Bronchial epithelial cell (primary cell): ENCODE measurements at regions not wholly inside any gene's neighbourhood (a gene's known extent, or its start where the extent isn't known, plus 50 kb on each side); places are given as distances from the start of the nearest gene placed in this dataset.

Experiments
- DNase-seq: peaks from one replicate; pipeline ENCODE4 v3.0.0-alpha.2; 2010; ENCODE audit warnings: low read depth
- FAIRE-seq: peaks from 2 replicates; lab custom pipeline; 2011; peaks lifted over from hg19 to GRCh38; lab: Jason Lieb, UNC
- H3K27me3 ChIP-seq: 2 replicates; pipeline ENCODE4 v1.5.1; 2011; ENCODE audit warnings: low read length; ENCODE audit not compliant: control insufficient read depth, insufficient read depth
- H3K36me3 ChIP-seq: 2 replicates; pipeline ENCODE4 v1.5.1; 2011; ENCODE audit warnings: low read length; ENCODE audit not compliant: control insufficient read depth, insufficient read depth
- H3K4me3 ChIP-seq: 2 replicates; pipeline ENCODE4 v1.5.1; 2011; ENCODE audit warnings: mild to moderate bottlenecking, low read depth, low read length, control low read depth
- TF ChIP-seq, protein P1 (sequence below): IDR thresholded peaks from 2 replicates; pipeline ENCODE4 v1.5.1; 2011; ENCODE audit warnings: mild to moderate bottlenecking, moderate library complexity, low read length, control low read depth, inconsistent platforms; ENCODE audit not compliant: insufficient read depth, severe bottlenecking

DNA sequence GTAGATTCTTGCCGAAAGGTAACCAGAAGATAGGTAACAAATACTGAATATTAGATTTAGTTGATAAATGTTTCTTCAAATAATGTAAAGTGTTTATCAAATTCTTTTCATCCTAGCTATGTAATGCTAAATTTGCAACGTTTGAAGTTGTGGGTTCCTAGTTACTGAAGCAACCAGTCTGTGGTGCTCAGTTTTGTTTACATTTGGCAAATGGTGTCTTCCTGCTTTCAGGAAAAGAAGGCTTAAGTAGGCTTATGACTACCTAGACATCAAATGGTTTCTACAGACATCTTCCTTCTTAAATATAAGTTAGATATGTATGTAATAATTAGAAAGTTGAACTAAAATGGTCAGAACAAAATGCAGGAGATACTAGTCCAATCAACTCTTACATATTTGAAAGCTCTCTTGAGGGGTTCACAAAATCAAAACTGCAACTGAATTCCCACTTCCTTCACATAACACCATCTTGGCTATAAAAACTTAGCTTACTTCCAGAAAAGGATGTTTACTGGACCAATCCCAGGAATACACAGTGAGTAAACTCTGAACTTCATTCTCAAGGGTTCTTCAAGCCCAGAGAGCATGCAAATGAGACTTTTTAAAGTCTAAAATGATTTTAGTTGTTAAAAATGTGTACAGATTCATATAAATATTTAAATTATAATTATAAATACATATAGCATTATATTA, 125.7 kb upstream of the ITGA1 start:
- DNase-seq, result no peak
- H3K27me3 ChIP-seq, result peaks cover 2% of the 10 kb centered on the region
- H3K36me3 ChIP-seq, result no peaks in the 10 kb centered on the region
- FAIRE-seq, result no peak
- TF ChIP-seq, protein P1, sequence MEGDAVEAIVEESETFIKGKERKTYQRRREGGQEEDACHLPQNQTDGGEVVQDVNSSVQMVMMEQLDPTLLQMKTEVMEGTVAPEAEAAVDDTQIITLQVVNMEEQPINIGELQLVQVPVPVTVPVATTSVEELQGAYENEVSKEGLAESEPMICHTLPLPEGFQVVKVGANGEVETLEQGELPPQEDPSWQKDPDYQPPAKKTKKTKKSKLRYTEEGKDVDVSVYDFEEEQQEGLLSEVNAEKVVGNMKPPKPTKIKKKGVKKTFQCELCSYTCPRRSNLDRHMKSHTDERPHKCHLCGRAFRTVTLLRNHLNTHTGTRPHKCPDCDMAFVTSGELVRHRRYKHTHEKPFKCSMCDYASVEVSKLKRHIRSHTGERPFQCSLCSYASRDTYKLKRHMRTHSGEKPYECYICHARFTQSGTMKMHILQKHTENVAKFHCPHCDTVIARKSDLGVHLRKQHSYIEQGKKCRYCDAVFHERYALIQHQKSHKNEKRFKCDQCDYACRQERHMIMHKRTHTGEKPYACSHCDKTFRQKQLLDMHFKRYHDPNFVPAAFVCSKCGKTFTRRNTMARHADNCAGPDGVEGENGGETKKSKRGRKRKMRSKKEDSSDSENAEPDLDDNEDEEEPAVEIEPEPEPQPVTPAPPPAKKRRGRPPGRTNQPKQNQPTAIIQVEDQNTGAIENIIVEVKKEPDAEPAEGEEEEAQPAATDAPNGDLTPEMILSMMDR, result no peak
- no peak overlapping the region for H3K4me3 ChIP-seq

DNA sequence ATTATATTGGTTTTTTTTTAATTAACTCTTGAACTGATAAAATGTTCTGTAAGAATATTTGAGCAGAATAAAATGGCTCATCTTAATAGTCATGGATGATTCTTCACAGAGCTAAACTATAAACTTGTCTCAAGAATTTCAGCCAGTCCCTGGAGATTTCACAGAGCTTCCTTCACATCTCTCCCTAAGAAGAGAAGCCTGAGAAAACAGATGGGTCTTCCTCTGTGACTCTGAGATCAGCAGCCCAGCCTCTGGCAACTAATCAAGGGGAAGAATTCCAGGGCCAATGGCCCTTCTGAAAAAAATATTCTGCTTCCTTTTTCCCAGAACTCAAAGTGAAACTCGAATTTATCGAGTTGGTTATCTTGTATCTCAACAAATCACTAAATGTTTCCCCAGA, 122.2 kb upstream of the ITGA1 start:
- no peak for FAIRE-seq
- TF ChIP-seq, protein P1, result no peak

DNA sequence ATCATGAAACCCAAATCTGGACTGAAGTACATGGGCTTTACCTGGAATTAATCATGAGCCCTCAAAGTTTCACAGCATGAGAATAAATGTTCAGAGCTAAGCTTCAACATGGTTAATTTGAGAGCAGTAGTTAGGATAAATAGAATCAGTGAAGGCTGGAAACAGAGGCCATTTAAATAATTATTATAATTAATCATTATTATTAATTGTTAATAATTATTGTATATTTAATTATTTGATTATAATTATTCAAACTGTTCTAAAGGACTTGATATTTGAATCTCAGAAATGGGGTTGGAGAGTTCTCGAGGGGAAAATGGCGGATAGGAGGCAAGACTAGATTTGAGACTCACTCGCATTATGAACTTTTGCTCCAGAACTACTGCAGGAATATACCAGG, 119.6 kb upstream of the ITGA1 start:
- Histone ChIP-seq H3K27me3 (peaks cover 2% of the 10 kb centered on the region), H3K4me3 (no peak overlapping the region), H3K36me3 (no peaks in the 10 kb centered on the region)
- FAIRE-seq, result no peak
- no peak for DNase-seq
- TF ChIP-seq, protein P1, result no peak

More for the DNA sequence above, 122.2 kb upstream of the ITGA1 start:
- Histone ChIP-seq H3K4me3 (no peak overlapping the region), H3K27me3 (peaks cover 2% of the 10 kb centered on the region), H3K36me3 (no peaks in the 10 kb centered on the region)
- no peak for DNase-seq

DNA sequence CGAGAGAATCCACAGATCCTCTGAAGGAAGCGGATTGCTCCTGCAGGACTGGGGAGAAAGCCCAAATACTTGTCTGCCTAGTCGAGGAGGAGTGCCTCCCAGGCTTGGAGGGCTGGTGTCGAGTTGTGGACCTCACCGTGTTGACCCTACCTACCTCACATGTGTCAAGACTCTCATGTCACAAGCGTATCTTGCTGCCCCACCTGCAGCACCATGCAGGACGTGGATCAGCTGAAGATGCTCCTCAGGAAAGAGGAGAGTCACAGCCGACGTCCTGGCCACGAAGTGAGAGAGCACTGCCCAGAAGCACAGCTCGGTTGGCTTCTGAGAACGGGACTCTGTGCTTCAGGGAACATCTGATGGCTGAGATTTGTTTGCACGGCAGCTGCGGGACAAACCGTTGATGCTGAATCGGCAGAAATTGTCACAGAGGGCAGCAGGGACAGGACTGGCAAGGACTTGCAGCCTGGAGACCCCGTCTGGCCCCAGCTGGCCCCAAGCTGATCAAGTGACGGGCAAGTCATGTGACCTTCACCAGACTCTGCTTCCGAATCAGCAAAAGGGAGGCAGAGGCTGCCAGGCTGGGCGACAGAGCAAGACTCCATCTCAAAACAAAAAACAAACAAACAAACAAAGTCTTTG, 119.1 kb upstream of the ITGA1 start:
- no peaks in the 10 kb centered on the region for H3K36me3 ChIP-seq
- FAIRE-seq (peak; percentile 90), DNase-seq (no peak)
- no peak overlapping the region for H3K4me3 ChIP-seq
- TF ChIP-seq, protein P1, result no peak
- peaks cover 2% of the 10 kb centered on the region for H3K27me3 ChIP-seq

DNA sequence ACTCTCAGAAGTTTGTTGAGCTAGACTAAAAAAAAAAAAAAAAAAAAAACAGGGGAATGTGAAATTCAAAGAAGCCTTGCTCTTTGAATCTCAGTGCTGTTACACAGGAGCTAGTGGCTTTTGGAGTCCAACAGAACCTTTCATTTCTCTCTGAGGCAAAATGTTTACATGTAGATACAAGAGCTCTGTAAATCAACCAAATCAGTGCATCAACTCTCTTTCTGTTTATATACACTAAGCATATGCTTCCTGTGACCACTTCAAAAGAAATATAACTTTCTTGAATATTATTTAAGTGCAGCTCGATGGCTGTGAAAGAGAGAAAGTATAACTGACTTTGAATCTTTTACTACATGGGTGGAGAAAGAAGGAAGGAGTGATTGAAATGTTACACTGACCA, 115.3 kb upstream of the ITGA1 start:
- H3K4me3 ChIP-seq, result no peak overlapping the region
- FAIRE-seq (no peak), DNase-seq (no peak)
- no peaks in the 10 kb centered on the region for H3K27me3 ChIP-seq
- TF ChIP-seq, protein P1, result no peak
- no peaks in the 10 kb centered on the region for H3K36me3 ChIP-seq
